Neural cell (in vitro differentiated cells): ENCODE measurements at regions not wholly inside any gene's neighbourhood (a gene's known extent, or its start where the extent isn't known, plus 50 kb on each side); places are given as distances from the start of the nearest gene placed in this dataset.

Experiments used
- CTCF ChIP-seq: fragments of 450-650 bp; IDR thresholded peaks from 2 replicates; pipeline ENCODE4 v1.5.1; 2014; ENCODE audit warnings: antibody characterized with exemption, mild to moderate bottlenecking, moderate library complexity; ENCODE audit not compliant: poor library complexity, severe bottlenecking
- EZH2 ChIP-seq: fragments of 200-600, 300-800 bp; shearing (Covaris generic), sonication (generic); IDR thresholded peaks from 2 replicates; pipeline ENCODE4 v1.6.1; 2014; ENCODE audit warnings: antibody characterized with exemption, low read length, borderline replicate concordance, mild to moderate bottlenecking; ENCODE audit not compliant: insufficient read depth, poor library complexity, severe bottlenecking
- POLR2AphosphoS5 ChIP-seq: IDR thresholded peaks from 2 replicates; pipeline ENCODE4 v1.6.1; 2012
- REST ChIP-seq: IDR thresholded peaks from 2 replicates; pipeline ENCODE4 v1.6.1; 2012; ENCODE audit warnings: borderline replicate concordance
- SMC3 ChIP-seq: fragments of 450-650 bp; conservative IDR thresholded peaks from 2 replicates; pipeline ENCODE4 v1.6.1; 2014; ENCODE audit warnings: antibody characterized with exemption, mild to moderate bottlenecking, moderate library complexity; ENCODE audit not compliant: poor library complexity
- TAF1 ChIP-seq: IDR thresholded peaks from 2 replicates; pipeline ENCODE4 v1.6.1; 2012; ENCODE audit warnings: low read depth

- no peak for TF ChIP-seq CTCF
- TF ChIP-seq TAF1 = no peak
- no peak for TF ChIP-seq SMC3
- TF ChIP-seq POLR2AphosphoS5 = no peak
- TF ChIP-seq EZH2 = no peak
- TF ChIP-seq REST = no peak
Measured at GRCh38 chr4:137025484-137026059, 506.7 kb downstream of the PCDH18 start.
